ENCODE measurements at regions not wholly inside any gene's neighbourhood (a gene's known extent, or its start where the extent isn't known, plus 50 kb on each side); places are given as distances from the start of the nearest gene placed in this dataset.
"Not testable (repeated sequence)": the region's sequence is repeated elsewhere in the genome, so short reads cannot be mapped to it uniquely, and the experiment has no call there.

- no peak for DNase-seq
Measured at GRCh38 chr12:5166976-5167375, 123.3 kb downstream of the KCNA5 start.

GRCh38 chr12:5168148-5168547 lies 124.5 kb downstream of the KCNA5 start:
- DNase-seq, result no peak

DNA sequence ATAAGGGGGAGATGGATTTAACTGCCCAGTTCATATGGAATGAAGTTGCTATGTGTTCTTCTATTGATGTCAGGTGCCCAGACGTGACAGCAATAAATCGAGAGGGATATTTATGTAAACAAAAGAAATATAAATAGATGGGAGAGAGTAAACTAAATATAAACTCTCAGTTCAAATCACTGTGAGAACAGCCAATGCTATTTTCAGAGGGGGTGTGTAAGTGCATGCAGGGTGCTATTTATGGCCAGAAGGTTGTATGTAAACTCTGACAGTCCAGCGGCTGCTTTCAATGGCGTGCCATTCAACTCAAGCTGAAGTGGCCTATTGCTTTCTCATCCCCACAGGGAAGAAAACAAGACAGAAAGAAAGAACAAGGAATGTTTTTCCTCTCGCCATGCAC lies 127.2 kb downstream of the KCNA5 start:
- no peak for DNase-seq

- DNase-seq, result peak; percentile 29
Measured at GRCh38 chr12:5171701-5172100, 128.0 kb downstream of the KCNA5 start.

GRCh38 chr12:5172886-5173285 lies 129.2 kb downstream of the KCNA5 start:
- no peak for DNase-seq

GRCh38 chr12:5173511-5174011 lies 129.9 kb downstream of the KCNA5 start:
- no peak for DNase-seq

- DNase-seq, result not testable (repeated sequence)
Measured at GRCh38 chr12:5175415-5175814, 131.7 kb downstream of the KCNA5 start.

- DNase-seq, result no peak
Measured at GRCh38 chr12:5176036-5176435, 132.4 kb downstream of the KCNA5 start.

GRCh38 chr12:5177096-5177495 lies 133.4 kb downstream of the KCNA5 start:
- no peak for DNase-seq

GRCh38 chr12:5177731-5178130 lies 134.1 kb downstream of the KCNA5 start:
- no peak for DNase-seq

DNA sequence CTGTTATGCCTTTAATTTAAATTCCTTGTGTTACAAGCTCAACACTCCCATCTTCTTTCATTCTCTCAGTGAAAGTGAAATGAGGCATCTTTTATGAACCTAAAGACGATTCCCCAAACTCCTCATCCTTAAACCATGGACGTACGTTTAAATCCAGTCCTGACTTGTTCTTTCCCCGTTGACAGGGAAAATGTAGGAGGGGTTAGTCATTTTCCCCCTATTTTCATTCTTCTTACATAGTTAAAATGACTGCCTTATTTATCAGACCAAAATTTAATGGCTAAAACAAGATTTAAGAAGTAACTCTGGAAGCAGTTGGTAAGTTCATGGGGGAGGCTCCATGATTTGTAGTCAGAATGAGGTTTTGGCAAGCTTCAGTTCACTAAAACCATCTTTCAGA lies 134.9 kb downstream of the KCNA5 start:
- no peak for DNase-seq

DNA sequence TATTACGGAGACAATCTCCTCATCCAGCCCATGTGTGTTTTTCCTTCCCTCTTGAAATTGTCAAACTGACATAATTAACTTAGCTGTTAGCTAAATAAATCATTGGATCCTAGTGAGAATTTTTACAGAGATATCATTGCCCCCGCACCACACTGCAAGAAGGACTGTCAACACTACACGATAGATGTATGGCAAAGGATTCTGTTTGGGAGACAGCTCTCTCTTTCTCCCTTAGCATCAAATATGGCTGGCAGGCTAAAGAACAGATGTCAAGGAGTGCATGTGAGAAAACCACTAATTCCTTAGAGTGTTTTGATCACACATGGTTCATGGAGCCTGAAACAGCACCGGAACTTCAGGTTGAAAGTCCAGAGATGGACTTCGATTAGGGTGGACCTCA lies 136.8 kb downstream of the KCNA5 start:
- DNase-seq, result no peak

- no peak for DNase-seq
Measured at GRCh38 chr12:5184186-5184585, 140.5 kb downstream of the KCNA5 start.

DNA sequence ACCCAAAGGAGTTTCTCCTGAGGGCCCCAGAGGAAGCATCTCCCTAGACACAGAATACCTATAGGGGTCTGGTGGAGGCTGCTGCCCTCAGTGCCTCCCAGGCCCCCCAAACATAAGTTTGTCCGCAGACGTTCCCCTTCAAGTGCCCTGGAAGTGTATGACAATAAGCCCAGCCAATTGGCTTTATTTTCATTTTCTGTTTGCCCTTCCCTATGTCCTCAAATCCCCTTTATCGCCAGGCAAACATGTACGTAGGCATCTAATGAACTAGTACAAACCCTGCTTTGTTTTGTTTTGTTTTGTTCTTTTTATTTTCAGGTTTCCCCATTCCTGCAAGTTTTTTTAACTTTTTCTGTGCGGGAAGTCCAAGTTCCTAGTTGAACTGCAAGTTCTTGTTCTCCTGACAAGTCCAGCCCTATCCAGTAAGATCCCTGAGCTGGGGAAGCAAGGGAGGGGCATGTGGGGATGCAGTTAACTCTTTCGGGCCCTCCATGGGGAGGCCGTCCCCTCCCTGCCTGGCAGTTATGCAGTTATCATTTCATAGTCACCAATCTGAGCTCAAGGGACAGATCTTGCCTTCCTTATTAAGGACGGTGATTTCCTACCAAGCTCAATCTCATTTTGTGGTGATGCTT lies 141.9 kb downstream of the KCNA5 start:
- DNase-seq, result no peak

GRCh38 chr12:5186715-5187114 lies 143.0 kb downstream of the KCNA5 start:
- DNase-seq, result no peak

DNA sequence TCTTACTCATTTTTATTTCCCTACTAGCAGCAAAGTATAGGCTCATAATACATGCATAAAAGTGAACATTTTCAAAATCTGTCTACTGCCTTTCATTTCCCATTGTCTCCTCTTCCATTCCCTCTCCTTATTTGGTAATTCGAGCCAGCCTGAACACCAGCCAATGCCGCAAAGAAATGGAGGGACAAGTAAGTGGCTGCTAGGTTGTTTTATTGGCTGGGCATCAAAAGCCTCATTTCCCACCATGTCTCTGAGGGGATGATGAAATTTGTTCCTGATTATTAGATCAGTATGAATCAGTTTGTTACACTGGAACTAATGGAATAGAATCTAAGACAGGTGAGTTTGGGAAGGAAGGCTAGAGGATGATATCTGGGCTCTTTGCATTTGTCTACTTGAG lies 143.5 kb downstream of the KCNA5 start:
- DNase-seq, result no peak

DNA sequence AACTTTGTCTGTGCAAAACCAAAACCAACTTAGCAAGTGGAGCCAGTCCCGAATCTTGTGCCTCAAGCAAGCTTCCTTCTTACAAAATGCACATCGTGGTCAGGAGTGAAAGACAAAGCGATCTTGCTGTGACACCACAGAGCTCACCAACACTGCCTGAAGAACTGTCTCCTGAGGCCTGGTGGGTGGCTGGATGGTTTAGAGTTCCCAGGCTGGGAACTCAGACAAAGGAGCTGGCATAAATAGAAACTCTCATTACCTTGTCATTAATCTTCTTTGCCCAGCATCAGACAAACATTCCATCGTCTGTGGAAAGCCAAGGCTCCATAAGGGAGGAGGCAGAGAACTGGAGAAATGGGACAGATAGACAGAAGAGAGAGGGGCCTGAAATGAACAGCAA lies 144.8 kb downstream of the KCNA5 start:
- no peak for DNase-seq

DNA sequence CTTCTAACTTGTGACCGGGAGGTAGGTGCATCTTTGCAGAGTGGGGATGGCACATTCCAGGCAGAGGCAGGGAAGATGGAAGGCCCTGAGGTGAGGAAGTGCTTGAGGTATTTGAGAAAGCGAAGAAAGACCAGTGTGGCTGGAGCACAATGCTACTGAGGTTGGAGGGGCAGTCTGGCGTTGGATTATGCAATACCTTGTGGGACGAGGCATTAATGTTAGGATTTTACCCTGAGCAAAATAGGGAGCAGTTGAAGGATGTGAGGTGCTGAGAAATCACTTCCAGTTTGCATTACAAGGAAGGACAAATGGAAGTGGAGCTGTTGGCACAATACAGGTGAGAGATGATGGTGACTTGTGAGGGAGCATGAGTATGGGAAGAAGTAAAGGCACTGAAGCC lies 145.5 kb downstream of the KCNA5 start:
- DNase-seq, result no peak

DNA sequence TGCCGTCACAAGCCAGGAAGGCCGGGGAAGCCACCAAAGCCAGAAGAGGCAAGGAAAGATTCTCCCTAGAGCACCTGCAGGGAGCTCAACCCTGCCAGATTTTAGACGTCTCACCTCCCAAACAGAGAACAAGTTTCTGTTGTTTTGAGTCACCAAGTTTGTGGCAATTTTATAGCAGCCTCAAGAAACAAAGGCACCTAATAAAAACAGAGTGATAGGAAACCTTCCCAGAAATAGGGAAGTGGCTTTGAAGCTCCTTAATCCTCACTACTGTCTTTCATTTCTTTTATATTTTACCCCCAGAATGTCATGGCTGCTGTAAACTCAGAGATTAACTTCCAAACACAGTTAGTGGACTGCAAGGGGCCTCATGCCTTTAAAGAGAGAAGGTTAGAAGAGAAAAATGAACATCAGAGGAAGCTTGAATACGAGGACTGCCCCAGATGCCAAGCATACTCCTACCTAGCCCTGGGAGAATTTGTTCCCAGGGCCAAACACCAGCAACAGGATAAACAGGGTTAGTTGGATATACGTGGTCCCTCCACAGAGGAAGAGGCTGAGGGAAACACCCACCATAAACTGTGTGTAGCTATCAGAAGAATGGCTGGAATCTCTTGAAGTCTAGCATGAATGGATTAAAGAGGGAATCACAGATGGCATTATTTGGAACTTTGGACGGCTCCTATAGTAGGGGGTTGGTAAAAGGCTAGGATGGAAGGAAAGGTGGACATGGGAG lies 148.3 kb downstream of the KCNA5 start:
- DNase-seq, result no peak

- no peak for DNase-seq
Measured at GRCh38 chr12:5192726-5193125, 149.0 kb downstream of the KCNA5 start.

DNA sequence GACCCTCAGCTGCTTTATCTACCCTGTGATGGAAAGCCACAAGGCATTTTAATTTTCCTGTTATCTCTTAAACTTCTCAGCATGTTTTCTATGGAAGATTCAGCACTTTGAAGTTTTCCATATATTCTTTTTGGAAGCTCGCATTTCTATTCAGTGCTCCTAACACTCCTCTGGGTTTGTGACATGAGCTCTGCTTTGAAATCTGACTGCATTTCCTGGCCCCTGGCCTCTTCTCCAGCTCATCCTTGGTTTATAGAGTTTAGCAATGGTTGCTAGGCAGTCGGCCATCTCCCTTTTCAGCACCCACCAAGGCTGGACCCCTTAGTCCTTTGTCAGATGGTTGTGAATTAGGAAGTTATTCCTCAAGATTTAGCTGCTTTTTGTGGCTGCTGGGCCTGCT lies 150.6 kb downstream of the KCNA5 start:
- DNase-seq, result no peak

GRCh38 chr12:5195244-5195643 lies 151.6 kb downstream of the KCNA5 start:
- DNase-seq, result no peak

DNA sequence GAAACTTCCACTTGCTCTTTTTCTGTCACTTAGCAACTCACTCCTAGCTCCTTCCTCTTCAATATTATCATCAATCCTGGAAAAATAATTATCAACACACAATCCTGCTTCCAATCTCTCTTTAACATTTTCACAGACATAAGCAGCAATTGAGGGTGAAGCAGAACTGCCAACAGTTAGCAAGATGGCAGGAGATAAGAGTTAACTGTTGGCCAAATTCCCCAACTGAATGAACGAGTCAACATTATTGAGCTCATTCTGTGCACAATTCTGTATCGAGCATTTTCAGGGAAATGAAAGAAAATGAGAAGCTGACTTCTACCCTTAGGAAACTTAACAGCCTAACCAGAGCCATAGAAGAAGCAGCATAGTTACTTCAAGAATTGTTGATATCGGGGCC lies 152.0 kb downstream of the KCNA5 start:
- DNase-seq, result no peak

- DNase-seq, result no peak
Measured at GRCh38 chr12:5197131-5197530, 153.5 kb downstream of the KCNA5 start.
